HL-60 (cell line): ENCODE measurements at regions not wholly inside any gene's neighbourhood (a gene's known extent, or its start where the extent isn't known, plus 50 kb on each side); places are given as distances from the start of the nearest gene placed in this dataset.

Source experiments
- DNase-seq, 2 experiments: peaks; one replicate each; pipeline ENCODE4 v3.0.0-alpha.2; 2010 to 2020; ENCODE audit warnings: low read depth in 1 of 2, low spot score in 1 of 2
- H3K27ac ChIP-seq: fragments of 250-450 bp; sonication (Bioruptor Pico); replicated peaks from 2 replicates; pipeline ENCODE4 v1.5.1; 2020; ENCODE audit warnings: mild to moderate bottlenecking, moderate library complexity
- H3K27me3 ChIP-seq: fragments of 250-450 bp; sonication (Bioruptor Pico); 2 replicates; pipeline ENCODE4 v1.5.1; 2021; ENCODE audit warnings: mild to moderate bottlenecking, moderate library complexity; ENCODE audit not compliant: insufficient read depth, poor library complexity, severe bottlenecking
- H3K4me3 ChIP-seq: replicated peaks from 2 replicates; pipeline ENCODE4 v1.5.1; 2011; ENCODE audit warnings: mild to moderate bottlenecking, control low read depth, low read length; ENCODE audit not compliant: insufficient read depth
- CTCF ChIP-seq: IDR thresholded peaks from one replicate; pipeline ENCODE4 v1.5.1; 2011; ENCODE audit warnings: low read length, control low read depth, inconsistent platforms; ENCODE audit not compliant: insufficient read depth
- GABPA ChIP-seq: IDR thresholded peaks from 2 replicates; pipeline ENCODE4 v1.6.1; 2012; ENCODE audit warnings: low read depth
- POLR2AphosphoS5 ChIP-seq: IDR thresholded peaks from 2 replicates; pipeline ENCODE4 v1.6.1; 2012; ENCODE audit warnings: low read depth
- REST ChIP-seq: IDR thresholded peaks from 2 replicates; pipeline ENCODE4 v1.6.1; 2012; ENCODE audit warnings: low read depth; ENCODE audit not compliant: insufficient replicate concordance
- SPI1 ChIP-seq: IDR thresholded peaks from 2 replicates; pipeline ENCODE4 v1.6.1; 2012; ENCODE audit warnings: low read depth, mild to moderate bottlenecking, borderline replicate concordance

GRCh38 chr14:36052681-36053080 lies 123.8 kb downstream of the PTCSC3 start:
- no peak overlapping the region for H3K4me3 ChIP-seq
- TF ChIP-seq GABPA (no peak), SPI1 (no peak), CTCF (no peak), POLR2AphosphoS5 (no peak), REST (no peak)
- H3K27me3 ChIP-seq, result peaks cover 2% of the 10 kb centered on the region
- H3K27ac ChIP-seq, result no peak overlapping the region
- no peak for DNase-seq

GRCh38 chr14:36052063-36052462 lies 124.5 kb downstream of the PTCSC3 start:
- Histone ChIP-seq H3K27me3 (peaks cover 4% of the 10 kb centered on the region), H3K27ac (no peak overlapping the region), H3K4me3 (no peak overlapping the region)
- DNase-seq, result no peak
- TF ChIP-seq REST (no peak), GABPA (no peak), SPI1 (no peak), CTCF (no peak), POLR2AphosphoS5 (no peak)

GRCh38 chr14:36048667-36049066 lies 127.9 kb downstream of the PTCSC3 start:
- DNase-seq, result no peak
- Histone ChIP-seq H3K27me3 (peaks cover 7% of the 10 kb centered on the region), H3K27ac (no peak overlapping the region), H3K4me3 (no peak overlapping the region)
- TF ChIP-seq CTCF (no peak), SPI1 (no peak), POLR2AphosphoS5 (no peak), REST (no peak), GABPA (no peak)
